COR-L47 (cell line): ENCODE measurements at regions not wholly inside any gene's neighbourhood (a gene's known extent, or its start where the extent isn't known, plus 50 kb on each side); places are given as distances from the start of the nearest gene placed in this dataset.
A peak's percentile ranks its signal among the peaks of the same experiment; 100 is the strongest.

Source experiments
- DNase-seq: peaks from one replicate; lab custom pipeline; 2025; lab: John Stamatoyannopoulos, UW

DNA sequence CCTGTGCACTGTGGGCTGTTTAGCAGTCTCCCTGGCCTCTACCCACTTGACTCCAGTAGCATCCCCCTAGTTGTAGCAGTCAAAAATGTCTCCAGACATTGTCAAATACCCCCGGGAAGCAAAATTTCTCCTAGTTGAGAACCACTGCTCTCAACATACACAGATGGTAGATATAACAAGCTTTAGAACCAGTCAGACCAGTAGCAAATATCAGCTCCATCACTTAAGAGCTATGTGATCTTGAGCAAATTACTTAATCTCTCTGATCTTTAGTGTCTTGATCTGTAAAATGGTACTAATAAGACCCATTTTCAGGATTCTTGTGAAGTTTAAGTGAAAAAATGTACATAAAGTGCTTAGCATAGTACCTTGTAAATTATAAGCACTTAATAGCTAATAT lies 96.2 kb downstream of the DUSP6 start:
- no peak for DNase-seq

- DNase-seq, result no peak
These were observed 98.8 kb downstream of the DUSP6 start for GRCh38 chr12:89253488-89253887.

DNA sequence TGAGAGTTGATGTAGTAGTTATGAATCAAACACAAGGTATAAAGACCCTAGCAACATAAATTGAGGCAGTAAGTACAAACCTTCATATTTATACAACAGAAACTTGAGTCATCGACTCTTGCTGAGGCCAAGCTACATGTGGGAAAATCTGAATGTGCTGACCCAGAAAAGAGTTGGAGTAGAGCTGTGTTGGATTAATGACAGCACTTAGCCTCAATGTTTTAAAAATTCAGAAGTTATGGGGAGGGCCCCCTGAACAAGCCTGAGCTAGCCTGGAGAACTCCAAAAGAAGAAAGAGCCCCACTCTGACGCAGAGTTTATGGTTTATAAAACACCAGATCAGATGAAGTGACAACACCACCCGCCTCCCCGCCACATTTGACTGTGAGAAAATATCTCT lies 100.0 kb downstream of the DUSP6 start:
- no peak for DNase-seq

DNA sequence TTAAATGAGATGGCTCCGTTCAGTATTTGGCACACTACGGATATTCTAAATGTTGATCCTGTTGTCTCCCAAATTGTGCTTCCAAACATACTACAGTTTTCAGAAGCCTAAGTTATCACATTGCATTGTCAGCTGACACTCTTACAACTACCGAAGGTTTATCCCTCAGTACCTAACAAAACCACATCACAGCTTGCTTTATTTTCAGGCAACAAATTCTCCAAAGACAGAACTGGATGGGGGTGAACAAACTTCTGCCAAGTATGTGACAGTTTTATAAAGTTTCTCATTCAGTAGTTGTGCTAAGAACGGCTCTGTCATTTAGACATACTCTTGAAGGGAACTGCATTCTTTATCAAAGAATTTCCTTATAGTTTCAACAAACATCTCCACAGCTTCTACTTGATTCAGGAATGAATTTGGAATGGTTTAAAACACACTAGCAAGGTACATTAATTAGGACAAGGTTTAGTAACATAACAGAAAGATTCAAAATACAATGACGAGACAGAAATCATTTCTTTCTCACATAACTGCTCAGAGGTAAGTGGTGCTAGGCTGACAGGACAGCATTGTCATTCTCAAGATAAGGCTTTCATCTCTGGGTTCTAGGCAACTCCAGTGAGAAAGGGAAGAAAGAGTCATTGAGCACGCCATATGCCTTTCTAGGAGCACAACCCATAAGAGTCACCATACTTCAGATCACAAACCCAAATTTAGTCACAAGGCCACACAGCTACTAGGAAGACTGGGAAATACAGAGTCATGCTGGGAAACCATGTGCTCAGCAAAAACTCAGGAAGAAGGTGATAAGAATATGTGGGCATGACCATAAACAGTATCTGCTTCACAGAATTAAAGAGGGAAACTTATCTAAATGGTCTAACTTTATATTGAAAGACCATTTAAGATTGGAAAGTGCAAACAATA lies 100.7 kb downstream of the DUSP6 start:
- DNase-seq, result no peak

- DNase-seq, result no peak
These were observed 101.7 kb downstream of the DUSP6 start for GRCh38 chr12:89250636-89251035.

DNA sequence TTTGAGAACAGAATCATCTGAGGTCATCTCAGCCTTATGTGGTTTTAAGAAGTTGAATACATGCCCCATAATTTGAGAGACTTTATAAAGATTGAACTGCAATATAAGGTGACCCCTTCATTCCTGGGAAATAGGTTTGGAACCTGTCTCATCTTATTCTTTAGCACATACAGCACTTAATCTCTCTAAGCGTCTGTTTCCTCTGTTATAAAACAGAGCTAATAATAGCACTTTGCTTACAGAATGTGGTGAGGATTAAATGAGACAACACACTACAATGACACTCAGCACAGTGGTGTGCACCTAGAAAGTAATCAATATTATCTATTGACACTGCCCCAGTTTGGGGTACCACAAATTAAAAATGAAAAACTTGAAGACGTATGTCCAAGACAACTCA lies 102.1 kb downstream of the DUSP6 start:
- no peak for DNase-seq

GRCh38 chr12:89247967-89248366 lies 104.3 kb downstream of the DUSP6 start:
- no peak for DNase-seq

DNA sequence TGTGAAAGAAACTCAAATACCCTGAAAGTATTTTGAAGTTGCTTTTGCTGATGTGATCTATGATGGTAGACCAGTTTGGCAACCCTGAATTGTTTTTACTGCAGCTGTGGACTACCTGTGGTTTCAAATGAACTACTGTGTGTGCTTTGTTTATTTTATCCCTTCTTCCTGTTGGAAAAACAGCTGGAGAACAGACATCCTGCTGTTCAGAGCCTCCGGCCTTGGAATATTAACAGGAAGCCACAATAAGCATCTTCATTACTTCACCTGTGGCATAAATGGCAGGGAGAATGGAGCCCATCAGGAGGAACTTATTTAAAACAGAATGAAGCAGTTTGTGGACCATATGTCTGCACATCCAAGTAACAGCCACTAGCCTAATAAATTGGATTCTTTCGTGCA lies 104.8 kb downstream of the DUSP6 start:
- peak; percentile 85 for DNase-seq

DNA sequence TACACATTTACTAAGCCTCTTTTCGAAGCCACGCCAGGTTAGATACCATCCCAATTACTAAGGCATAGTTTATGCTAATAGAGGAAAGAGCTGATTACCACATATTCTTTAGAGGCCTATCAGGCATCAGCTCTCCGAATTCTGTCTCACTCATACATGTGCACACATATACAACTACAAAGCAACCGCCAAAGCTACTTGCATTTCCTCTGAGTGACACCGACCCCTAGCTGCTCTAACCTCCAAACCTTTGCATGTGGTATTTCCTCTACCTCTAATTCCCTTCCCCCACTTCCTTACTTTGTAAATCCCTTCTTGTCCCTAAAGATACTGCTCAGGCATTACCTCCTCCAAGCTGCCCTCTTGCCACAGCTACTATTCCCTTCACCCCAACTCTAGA lies 107.2 kb downstream of the DUSP6 start:
- DNase-seq, result no peak

- no peak for DNase-seq
These were observed 107.8 kb downstream of the DUSP6 start for GRCh38 chr12:89244536-89244935.

DNA sequence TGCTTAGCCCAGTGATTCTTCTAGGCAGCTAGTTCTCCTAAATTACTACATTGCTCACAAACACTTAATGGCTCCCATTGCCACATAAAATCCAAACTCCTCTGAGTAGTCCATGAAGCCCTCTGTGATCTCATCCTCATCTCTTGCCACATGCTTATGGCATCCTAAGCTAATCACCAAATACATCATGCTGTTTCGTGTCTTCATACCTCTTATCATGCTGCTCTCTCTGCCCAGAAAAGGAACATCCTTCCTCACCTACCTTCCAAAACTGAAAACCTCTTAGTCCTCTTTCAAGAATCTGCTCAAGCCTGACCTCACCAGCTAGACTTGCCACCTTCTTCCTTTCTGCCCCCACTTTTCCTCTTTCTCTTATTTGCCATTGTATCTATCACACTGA lies 108.5 kb downstream of the DUSP6 start:
- no peak for DNase-seq

GRCh38 chr12:89239534-89239933 lies 112.8 kb downstream of the DUSP6 start:
- peak; percentile 69 for DNase-seq

GRCh38 chr12:89238593-89238992 lies 113.7 kb downstream of the DUSP6 start:
- no peak for DNase-seq

DNA sequence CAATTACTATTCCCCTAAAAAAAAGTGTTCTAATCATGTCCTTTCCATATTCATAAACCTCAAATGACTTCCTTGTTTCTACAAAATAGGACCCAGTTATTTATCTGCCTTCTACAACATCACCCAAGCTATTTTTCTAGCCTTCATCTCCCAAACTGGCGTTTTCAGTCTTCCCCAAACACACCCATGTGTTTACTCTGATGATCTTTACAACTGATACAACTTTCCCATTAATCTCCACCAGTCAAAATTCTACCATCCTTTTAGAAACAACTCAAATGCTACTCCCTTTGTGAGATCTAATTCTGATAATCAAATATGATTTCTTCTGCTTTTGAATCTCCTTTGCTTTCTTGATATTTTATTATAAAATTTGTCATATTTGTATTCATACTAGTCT lies 114.5 kb downstream of the DUSP6 start:
- no peak for DNase-seq

DNA sequence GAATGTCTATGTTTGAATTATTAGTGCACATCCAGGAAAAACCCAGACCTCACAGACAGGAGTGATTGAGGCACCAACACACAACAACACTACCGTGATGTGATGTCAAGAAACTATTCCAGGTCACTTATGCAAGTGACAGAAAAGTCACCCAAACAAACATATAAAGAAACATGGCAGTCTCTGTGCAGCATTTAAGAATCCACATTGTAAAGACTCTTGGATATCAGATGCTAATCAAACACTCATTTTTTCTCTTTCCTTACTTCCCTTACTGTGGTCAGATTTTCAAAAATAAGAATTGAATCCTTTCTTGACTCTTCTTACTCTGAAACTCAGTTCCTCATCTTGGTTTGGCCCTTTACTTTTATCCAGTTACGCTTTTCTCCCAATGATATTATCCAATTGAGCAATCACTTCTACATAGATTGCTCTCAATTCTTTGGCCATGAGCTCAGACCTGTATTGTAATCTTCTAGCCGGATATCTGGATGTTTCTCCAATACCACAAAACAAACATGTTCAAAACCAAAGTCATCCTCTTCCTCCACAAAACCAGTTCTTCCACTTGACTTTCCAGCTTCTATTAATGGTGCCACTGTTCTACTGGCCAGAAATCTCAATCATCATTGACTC lies 115.4 kb downstream of the DUSP6 start:
- no peak for DNase-seq

GRCh38 chr12:89236237-89236636 lies 116.1 kb downstream of the DUSP6 start:
- DNase-seq, result no peak

DNA sequence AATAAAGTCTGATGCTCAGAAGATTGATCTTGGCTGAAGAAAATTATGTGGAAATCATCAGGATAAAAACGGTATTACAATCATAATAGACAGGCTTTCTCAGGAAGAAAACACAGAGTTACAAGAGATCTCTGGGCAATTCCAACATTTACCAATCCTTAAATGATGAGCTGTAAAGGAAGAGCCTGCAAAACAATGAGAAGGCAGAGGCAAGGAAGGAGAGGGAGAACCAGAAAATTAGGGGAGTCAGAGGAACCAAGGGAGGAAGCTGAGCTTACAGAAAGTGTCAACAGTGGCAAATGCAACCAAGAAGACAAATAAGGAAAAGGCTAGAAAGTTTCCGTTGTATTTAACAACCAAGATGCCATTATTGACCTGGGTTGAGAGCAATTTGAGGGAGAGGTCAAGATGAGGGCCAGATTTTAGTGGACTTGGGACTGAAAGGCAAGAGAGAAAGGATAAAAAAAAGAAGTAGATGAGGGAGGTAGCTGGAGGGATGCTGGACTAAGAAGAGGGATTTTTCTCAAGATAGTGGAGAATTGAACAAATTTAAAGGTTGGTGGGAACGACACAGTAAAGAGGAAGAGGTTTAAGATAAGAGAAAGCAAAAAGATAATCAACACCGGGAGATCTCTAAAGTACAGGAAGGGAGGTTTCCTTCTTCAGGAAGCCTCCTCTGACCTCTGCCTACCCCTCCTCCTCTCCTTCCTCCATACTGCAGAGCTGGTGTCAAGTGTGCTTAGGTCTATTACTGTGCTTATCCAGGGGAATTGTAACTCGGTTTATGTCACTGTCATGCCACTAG lies 116.9 kb downstream of the DUSP6 start:
- no peak for DNase-seq

DNA sequence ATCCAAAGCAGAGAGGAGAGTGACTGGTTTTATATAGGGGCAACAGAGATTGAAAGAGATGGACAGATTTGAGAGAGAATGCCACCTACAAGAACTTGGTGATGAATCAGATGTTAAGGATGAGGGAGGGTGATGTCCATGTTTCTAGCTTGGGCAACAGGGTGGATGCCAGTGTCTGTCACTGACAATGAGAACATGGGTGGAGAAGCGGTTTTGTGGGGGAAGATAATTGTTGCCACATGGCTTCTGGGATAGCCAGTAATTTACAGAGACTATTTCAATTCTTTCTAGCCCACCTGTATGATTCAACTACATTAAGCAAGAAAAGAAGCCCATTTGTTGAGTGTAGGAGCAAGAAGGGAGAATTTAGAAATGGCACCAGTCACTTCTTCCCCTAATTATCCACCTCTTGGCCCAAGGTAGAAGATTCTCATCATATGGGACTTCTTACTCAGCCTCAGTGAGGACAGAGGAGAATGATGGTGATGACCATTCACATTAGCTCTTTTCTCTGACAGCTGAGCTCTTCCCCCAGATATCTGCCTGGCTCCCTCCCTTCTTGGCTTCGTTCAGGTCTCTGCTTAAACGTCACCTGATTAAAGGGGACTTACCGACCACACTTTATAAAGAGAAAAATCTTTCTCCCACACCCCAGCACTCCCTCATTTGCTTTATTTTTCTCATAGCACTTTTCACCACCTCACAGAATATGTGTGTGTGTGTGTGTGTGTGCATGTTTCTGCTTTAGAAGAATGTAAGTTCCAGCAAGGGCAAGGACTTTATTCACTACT lies 117.8 kb downstream of the DUSP6 start:
- no peak for DNase-seq

DNA sequence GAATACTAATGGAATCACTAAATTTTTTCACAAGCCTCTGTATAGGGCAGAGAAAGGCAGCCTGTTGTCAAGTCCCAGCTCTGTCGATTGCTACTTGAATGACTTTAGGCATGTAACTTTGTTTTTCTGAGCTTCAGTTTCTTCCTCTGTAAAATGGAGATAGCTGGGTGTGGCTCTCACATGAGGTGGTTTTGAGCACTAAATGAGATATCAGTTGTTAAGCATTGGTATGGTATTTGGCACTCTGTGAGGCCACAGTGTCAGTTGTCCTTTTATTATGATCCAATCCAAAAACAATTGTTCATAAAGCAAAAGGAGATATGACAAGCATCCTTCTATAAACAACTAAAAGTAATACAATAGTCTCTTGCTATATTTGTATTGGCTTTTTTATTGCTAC lies 120.6 kb downstream of the DUSP6 start:
- no peak for DNase-seq

DNA sequence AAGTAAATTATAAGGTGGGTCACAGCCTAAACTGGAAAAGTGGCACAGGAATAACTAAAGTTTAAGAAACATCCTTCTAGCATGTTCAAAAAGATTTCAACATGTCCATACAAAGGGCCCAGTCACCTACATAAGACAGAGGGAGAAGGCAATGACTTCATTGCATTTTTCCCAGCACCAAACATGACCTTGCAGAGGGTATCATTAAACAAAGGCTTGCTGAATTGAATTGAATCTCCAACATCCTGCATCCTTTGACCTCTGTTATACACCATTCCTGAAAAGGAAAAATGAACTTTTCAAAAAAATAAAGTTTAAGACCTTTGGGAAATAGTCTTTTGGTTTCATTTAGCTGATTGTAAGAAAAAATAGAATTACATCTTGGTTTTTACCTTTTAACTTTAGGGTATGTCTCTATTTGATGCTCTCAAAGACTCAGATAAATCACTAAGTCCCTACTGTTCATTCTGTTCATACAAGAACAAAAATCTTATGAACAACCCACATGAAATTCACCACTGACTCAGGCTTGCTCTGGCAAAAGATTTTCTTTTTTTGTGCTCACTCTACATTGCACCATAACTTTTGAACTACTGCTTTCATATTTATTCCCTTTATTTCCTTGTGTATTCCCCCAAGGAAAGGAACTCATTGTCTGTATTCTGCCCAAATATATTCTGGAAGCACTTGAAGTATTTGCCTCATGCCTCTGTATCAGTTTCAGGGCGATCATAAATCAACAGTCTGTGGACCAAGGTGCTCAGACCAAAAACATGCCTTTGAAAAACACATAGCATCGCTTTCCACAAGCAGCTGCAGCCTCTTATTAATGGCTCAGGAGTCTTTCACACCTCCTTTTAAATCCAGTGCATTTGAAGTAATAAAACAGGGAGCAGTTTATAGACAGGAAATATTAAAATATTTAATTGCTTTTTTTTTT lies 121.7 kb downstream of the DUSP6 start:
- no peak for DNase-seq

DNA sequence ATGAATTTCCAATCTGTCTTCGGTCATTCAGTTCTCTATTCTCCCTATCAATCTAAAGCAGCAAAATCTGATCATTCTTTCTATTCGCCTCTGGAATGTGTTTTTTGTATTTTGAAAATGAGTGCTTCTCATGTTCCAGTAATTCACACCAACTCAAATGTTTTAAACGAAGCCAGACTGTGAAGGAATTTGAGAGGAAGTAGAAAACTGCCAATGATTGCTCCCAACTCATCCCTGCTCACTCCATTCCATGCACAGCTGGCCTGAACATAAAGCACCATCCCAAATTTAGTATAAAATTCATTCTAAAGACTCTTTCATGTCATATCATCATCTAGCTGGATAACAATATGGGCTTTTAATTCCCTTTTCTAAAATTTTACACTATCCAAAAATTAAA lies 123.8 kb downstream of the DUSP6 start:
- DNase-seq, result no peak
